ENCODE measurements at regions not wholly inside any gene's neighbourhood (a gene's known extent, or its start where the extent isn't known, plus 50 kb on each side); places are given as distances from the start of the nearest gene placed in this dataset.

DNA sequence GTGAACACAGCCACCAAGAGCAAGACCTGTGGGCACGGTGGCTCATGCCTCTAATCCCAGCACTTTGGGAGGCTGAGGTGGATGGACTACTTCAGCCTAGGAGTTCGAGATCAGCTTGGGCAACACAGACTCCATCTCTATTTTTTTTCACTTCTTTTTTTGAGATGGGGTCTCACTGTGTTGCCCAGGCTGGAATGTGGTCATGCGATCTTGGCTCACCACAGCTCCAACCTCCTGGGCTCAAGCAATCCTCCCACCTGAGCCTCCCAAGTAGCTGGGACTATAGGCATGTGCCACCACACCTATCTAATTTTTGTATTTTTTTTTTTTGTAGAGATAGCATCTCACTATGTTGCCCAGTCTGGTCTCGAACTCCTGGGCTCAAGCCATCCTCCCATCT is 54.4 kb upstream of the SPRED2 start:
- no peak for DNase-seq

DNA sequence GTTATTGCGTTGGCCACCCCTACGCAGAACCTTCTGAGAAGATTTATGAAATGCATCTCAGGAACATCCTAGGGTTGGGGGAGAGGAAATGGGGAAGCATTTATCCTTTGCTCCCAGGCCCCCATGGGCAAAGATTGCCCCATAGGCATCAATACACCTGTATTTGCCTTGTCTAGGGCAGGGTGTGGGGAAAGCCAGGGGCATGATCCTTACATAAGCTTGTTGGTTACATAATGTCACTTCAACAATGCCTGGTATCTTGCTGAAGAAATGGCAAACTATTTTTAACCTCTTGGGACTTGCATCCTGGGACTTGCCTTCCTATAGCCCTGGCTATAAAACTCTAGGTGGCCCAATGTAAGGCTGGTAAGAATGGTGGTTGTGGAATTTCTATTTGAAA is 53.9 kb upstream of the SPRED2 start:
- no peak for DNase-seq

DNA sequence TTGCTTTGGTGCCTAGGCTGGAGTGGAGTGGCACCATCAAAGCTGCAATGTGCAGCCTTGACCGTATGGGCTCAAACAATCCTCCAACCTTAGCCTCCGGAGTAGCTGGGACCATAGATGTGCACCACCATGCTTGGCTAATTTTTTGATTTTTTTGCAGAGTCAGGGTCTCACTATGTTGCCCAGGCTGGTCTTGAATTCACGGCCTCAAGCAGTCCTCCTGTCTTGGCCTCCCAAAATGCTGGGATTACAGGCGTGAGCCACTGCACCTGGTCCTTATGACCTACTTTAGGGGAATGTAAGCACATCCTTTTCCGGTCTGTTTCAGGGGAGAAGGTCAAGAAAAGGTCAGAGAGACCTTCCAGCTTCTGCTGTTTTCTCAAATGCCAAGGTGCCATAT is 53.4 kb upstream of the SPRED2 start:
- no peak for DNase-seq

DNA sequence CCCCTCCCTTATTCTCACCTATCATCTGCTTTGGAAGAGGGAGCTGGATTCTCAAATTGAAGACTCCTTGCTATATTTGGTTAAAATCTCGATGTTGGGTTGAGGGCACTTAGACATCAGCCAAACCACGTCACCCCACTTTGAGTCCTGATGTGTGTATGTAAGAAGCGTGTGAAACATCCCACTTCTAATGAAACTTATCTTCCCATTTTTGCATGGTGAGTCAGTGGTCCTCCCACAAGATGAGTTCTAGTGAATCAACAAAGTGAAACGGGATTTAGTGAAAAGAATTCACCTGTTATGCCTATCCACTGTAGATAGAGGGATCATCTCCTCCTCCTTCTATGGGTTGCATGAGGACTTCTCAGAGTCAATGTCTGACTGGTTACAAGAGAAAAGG is 51.4 kb upstream of the SPRED2 start:
- DNase-seq: no peak

DNA sequence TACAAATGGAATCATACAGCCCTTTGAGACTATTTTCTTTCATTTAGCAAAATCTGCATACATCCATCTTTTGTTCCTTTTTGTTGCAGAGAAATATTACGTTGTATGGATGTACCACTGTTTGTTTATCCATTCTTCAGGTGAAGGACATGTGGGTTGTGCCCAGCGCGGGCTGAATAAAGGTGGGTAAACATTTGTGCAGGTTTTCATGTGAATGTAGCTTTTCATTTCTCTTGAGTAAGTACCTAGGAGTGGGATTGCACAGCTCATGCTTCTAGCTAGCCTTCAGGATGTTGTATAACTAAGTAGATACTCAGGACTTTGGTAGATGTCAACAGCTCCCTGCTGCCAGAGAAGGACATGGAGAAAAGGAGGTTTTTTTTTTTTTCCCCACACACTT is 50.6 kb upstream of the SPRED2 start:
- DNase-seq: no peak
